ENCODE measurements at regions not wholly inside any gene's neighbourhood (a gene's known extent, or its start where the extent isn't known, plus 50 kb on each side); places are given as distances from the start of the nearest gene placed in this dataset.
"Not testable (repeated sequence)": the region's sequence is repeated elsewhere in the genome, so short reads cannot be mapped to it uniquely, and the experiment has no call there.

DNA sequence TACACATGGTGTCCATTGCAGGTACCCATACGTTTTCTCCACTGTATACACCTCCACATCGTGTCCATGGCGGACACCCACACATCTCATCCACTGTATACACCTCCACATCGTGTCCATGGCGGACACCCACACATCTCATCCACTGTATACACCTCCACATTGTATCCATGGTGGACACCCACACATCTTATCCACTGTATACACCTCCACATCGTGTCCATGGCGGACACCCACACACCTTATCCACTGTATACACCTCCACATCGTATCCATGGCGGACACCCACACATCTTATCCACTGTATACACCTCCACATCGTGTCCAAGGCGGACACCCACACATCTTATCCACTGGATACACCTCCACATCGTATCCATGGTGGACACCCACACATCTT lies 50.4 kb upstream of the TTC34 start:
- not testable (repeated sequence) for DNase-seq

DNA sequence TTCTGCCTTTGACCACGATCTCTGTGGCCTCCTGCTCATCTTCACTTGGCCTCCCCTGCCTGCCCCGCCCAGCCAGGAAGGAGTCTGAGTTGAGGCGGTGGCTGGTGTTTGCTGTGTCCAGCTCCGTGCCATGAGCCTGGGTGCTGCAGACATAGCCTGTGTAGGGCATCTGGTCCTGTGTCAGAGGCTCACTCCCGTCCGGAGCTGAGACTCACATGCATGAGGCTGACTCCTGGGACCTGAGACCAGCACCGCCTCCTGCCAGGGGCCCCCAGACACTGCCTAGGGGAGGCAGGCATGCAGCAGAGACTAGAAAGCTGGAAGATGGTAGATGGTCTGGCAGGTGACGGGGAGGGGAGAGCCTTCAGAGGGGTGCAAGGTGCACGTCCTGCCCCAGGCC lies 52.2 kb upstream of the TTC34 start:
- no peak for DNase-seq

DNA sequence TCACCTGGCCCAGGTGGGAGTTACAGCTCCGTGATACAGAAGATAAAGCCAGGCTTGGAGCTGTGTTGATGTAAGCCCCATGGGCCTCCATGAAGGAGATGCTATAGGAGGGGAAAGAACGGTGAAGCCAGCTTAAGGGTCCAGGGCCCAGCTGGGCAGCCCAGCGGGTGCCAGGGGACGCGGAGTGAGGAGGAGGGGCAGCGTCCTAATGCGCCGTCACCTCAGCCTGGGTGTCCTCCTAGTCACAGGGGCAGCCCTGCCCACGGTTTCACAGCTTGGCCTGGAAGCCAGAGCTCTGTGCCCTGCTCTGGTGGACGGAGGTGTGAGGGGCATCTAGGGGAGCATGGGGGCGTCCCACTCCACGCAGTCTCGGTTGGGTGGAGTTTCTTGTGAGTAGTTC lies 52.7 kb upstream of the TTC34 start:
- no peak for DNase-seq

DNA sequence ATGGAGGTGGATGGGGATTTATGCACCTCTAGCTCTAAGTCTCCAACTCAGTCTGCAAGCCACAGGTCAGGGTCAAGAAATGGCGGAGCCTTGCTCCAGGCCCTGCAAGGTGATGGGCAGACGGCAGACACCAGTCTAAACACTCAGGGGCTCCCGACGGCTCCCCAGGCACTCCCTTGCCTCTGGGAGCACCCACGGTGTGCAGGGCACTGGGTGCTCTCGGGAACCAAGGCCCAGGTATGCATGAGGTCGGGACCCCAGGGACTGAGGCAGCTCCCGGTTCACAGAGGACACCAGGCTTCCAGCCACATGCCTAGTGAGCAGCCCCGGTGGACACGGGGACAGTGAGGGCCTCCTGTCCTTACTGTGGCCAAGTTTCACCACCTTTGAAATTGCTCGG lies 53.1 kb upstream of the TTC34 start:
- no peak for DNase-seq

DNA sequence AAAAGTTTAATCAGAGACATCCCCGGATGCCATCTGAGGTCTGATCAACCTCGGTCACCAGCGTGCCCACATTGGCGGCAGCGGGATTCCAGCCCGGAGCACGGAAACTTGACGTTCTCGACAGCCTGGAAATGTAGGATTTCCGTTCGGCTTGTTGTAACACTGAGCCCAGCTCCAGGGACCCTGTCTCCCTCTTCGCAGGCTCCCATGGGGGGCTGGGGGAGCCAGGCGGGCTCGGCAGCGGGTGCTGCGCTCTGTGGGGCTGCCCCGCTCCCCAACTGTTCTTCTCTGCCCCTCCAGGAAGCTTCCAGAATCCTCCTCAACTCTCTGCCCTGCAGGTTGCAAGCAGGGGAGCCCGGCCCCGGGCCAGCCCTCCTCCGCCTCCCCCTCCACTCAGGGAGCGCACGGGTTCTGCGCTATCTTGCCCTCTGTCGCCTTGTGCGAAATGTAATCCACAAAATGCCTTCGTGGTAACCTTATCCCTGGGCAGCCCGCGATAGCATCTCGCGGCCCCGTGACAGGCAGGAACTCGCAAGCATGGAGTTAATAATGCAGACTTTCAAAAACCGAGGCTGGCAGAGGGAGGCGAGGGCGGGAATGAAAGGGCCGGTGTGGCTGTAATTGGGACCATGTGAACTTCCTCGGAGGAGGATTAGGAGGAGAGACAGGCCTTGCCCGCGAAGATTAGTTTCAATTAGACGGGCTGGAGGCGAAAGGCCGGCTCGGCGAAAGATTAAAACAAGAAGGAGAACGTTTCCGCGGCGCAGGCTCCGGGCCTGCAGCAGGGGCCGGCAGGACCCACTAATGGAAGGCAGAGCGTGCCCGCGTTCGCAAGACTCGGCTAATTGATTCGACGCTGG lies 53.9 kb upstream of the TTC34 start:
- no peak for DNase-seq

DNA sequence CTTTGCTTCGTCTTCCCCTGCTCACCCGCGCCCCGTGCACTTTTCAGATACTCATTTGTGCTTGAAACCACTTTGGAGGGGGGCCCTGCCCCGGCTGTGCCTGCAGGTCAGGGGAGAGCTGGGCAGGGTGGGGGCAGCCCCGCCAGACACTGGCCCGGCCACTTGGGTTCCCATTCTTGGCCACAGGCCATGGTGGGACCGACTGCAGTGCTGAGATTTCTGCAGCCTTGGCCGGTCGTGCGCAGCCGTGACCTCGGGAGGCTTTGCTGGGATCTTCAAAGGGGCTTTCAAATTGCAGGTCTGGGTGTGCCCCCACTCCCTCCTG lies 54.5 kb upstream of the TTC34 start:
- no peak for DNase-seq

DNA sequence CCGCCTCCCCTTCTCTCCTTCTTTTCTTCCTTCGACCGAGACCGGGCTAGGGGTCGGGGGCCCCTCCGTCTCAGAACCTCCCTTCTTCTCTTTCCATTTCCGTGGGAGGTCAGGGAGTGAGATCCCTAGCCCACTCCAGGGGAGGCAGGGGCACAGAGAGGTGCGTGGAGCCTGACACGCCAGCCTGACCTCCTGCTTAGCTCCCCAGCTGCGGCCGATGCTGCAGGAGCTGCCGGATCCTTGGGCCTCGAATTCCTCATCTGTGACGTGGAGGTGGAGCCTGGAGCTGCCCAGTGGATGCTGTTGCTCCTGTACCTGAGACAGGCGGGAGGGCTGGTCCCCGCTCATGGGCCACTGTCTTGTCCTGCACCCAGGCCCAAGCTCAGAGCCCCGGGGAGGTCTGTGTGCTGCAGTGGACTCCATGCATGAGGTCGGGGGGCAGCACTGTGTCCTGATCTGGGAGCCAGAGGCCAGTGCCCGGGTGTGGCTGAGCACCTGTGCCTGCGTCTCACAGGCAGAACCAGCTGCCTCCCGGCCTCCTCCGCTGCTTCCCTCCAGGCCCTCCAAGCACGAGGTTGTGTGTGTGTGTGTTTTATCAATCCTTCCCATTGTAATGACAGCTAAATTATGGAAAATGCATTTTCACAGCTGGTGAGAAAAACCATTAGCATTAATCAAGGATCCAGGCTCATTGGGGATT lies 55.3 kb upstream of the TTC34 start:
- DNase-seq: no peak

DNA sequence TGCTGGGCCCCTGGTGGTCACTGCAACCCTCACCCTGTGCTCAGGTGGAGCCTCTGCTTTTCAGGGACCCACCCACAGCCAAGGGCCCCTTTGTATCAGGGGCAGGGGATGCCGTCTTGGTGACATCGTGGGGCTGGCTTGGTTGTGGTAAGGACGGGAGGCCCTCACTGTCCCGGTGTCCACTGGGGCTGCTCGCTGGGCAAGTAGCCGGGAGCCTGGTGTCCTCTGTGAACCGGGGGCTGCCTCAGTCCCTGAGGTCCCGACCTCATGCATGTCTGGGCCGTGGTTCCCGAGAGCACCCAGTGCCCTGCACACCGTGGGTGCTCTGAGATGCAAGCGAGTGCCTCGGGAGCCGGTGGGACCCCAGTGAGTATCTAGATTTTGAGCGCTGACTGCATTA lies 56.0 kb upstream of the TTC34 start:
- no peak for DNase-seq

DNA sequence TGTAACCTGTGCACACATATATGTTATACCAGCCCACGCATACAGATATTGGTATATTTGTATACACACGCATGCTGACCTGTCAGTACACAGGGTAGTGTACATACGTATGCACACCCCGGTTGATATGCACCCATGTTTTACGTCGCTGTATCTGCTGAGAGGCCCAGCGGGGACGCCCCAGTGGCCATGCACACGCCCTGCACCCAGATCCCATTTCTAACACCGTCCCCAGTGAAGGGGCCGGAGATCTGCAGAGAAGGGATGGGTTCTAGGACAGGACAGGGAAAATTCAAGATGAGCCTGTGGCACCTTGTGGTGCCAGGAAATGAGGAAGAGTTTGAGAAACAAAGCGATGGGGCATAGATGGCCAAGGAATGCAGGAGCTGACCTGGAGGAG lies 57.2 kb upstream of the TTC34 start:
- no peak for DNase-seq

DNA sequence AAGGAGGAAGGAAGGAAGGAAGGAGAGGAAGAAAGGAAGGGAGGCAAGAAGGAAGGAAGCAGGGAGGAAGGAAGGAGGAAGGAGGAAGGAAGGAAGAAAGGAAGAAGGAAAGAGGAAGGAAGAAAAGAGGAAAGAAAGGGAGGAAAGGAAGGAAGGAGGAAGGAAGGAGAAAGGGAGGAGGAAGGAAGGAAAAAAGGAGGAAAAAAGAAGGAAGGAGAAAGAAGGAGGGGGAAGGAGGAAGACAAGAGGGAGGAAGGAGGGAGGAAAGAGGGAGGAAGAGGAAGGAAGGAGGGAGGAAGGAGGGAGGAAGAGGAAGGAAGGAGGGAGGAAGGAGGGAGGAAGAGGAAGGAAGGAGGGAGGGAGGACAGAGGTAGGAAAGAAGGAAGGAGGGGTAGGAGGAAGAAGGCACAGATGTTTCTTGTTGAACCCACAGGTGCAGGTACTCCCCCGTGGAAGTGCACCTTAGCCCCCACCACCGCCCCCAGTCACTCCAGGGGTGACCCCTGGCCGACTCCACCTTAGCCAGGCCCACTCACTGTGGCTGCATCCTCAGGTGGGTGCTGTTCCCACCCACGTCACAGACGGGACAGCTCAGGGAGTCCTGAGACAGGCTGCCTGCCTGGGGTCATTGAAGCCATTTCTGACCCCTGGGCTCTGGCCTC lies 57.9 kb upstream of the TTC34 start:
- no peak for DNase-seq

DNA sequence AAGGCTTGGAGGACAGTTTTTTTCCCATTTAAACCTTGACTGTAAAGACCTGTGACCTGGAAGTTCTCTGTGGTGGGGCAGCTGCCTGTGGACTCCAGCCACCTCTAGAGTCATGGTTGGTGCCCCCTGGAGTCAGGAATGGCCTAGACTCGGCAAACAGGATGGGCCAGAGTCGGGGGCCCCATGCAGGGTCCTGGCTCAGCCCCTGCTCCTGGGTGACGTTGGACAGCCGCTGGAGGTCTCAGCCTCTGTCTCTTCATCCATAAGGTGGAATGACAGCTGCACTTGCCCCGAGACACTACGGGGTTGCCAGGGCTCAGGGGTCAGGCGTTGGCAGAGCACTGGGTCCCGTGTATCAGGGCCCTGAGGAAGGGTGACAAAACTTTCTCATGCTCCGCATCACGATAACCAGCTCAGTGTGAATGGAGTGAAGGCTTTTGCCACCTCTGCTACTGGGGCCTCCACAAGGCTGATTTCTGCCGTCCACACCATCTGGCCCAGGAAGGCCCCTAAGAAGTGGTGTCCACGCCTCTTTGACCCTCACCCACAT lies 58.5 kb upstream of the TTC34 start:
- DNase-seq: no peak

DNA sequence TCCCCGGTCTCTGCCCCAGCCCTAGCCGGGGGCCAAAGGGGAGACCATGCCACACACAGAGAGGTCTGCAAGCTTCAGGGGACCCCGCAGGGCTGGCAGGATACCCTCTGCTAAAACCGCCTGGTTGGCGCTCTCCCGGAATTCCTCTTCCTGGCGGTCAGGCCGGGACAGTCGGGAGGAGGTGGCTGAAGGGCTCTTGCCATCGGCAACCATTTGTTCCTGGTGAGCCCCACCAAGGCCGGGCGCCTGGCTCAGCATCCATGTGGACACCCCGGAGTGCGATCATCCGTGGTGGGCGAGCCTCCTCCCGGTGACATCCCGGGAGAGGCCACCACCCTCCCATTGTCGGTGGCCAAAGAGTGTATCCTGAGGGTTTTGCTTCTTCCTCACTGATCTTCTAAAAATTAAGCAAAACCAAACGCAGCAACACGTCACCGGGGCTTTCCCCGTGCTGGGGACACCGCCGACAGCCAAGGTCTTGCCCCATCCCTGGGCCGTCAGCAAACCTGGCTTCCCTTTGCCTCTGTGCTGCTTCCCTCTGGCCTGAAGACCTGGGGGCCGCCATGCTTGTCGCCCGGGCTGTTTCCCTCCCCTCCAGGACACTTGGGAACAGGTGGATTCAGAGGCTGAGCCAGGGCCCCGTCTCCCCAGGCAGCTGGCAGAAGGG lies 59.1 kb upstream of the TTC34 start:
- DNase-seq: no peak

DNA sequence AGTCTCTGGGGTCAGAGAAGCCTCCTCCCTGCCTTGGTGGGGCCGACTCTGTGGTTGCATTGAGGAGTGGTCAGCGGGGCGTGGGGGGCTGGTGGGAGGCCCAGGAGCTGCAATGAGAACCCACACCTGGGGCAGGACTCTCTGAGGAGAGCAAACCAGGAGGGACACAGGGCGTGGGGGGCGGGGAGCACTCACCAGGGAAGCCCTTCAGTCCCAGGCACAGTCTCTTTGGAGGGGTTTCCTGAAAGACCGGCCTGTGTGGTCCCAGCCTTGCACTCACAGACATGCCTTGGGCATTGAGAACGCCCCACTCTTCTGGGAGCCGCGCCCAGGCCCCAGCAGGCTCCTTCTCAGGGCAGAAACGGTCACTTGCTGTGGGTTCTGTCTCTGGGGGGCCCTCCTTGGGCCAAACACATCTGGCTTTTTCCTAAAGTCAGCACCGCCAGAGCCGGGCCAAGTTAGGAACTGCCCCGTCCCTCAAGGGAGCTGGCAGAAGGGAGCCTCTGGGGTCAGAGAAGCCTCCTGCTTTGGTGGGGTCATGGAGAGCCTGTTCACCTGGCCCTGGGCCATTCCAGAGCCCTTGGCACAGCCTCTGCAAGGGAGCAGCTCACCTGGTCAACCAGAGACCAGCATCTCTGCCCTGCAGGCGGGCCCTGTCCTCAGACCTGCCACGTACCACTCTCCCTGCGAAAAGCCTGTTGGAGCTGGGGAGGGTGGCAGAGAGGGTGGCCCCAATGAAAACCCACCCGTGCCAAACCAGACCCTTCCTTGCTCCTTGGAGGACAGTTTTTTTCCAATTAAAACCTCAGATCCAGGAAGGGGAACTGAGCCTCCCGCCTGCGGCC lies 59.9 kb upstream of the TTC34 start:
- DNase-seq: no peak

DNA sequence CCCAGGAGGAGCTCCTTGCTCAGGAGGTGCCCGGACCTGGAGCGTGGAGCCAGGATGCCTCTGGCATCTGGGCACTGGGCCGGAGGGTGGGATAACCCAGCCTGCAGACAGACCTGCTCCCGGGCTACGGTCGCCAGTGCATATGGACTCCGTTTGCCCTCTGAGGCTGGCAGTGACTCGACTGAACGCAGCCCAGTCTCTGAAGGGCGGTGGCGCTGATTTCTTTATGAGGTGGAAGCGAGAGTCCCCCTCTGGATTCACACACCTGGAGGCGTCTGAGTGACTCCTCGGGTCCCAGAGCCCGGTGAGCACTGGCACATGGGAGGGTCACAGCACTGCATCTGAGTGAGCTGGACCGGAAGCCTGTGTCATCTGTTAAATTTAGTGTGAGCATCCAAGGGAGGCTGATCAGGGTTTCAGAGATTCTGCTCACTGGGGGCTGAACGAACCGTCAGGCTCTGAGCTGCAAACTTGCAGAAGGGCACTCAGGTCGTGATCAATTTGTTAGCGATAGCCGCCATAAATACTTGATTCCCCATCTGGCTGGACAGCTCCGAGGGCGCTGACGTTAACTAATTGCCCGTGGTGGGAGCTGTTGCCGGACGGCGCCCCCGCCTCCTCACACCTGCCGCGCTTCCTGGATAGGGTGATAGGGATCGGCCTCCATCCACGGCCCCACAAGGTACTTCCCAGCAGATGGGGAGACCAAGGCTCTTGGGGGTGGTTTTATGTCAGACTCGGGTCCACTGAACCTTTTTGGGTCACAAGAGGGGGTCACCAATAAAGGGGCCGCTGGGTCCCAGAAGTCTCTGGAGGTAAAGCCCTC lies 60.7 kb upstream of the TTC34 start:
- DNase-seq: no peak

DNA sequence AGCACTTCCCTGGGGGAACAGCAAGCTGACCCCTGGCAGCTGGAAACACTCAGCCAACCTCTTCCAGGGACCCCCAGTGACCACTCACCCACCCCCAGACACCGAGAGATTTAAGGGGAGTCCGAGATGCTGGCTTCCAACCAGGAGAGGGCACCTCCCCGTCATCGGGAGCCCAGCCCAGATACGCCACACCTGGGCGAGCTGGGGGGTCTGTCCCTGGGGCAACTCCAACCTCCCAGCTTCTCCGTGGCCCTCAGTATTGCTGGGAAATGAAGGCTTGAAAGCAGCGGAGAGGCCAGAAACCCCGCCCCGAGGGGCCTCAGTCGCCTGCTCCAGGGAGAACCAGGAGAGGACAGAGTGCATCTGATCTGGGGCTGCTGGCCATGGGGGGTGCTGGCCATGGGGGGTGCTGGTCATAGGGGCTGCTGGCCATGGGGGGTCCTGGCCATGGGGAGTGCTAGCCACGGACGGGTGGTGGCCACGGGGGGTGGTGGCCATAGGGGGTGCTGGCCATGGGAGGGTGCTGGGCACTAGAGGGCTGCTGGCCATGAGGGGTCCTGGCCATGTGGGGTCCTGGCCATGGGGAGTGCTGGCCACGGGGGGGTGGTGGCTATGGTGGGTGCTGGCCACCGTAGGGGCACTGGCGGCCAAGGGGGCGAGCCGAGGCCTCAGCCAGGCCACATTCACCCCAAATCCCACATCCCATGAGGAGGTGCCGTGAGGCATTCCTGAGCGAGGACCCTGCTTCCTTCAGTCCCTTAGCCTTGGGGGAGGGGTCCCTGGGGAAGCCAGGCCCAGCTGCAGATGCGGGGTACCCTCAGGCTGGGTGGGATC lies 61.5 kb upstream of the TTC34 start:
- DNase-seq: no peak

DNA sequence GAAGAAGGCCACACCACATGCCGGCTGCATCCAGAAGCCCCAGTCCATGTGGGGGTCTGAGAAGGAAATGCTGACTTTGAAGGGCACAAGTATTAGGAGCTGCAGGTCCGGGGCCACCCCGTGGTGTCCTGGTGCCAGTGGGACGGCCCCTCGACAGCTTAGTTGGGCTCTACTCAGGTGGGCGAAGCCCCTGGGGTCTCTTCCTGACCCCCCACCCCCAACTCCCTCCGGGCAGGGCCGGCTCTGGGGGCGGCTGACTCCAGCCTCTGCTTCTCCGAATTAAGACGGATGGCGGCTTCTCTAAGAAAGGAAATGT lies 62.1 kb upstream of the TTC34 start:
- DNase-seq: no peak

DNA sequence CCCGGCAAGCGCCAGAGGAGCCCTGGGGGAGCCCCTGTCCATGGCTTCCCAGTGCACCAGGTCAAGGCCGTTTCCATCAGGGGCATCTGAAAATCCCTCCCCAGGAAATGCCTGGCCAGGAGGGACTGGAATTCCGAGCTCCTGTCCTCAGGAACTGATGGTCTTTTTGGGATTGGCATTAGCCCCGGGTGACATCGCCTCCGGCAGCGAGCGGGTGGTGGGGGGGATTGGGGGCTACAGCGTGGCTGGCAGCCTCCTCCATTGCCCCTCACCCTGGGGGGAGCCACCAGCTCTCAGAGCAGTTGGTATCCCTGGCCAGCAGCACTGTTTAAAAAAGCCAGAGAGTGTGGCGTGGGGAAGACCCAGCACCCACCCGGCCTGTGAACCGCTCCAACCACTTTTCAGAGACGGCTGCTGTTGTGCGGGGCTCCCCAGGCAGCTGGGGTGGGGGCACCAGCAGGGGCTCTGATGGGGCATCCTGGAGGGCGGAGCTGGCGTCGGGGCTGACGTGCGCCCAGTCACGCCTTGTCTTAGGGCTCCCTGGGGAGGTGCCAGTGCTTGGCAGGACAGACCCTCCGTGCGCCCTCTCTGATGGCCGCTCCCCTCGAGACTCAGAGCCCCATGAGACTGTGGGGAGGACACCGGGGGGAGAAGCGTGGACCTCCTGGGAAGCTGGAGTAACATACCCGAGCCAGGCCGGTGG lies 62.9 kb upstream of the TTC34 start:
- no peak for DNase-seq

DNA sequence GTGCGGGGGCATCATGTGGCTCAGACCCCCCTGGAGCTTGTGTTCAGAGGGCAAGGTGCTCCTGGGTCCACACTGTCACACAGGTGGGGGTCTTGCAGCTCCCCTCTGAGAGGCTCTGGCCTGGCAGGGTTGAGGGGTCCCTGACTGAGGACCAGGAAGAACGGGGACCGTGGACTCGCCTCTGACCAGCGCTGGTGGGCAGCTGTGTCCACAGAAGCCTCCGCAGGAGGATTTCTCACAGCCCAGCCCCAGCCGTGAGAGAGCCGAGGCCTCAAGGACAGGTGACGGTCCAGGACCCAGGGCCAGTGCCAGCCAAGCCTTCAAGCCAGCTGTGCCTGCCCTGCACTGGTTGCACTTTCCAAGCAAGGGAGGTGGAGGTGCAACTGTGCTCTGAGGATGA lies 63.5 kb upstream of the TTC34 start:
- no peak for DNase-seq

DNA sequence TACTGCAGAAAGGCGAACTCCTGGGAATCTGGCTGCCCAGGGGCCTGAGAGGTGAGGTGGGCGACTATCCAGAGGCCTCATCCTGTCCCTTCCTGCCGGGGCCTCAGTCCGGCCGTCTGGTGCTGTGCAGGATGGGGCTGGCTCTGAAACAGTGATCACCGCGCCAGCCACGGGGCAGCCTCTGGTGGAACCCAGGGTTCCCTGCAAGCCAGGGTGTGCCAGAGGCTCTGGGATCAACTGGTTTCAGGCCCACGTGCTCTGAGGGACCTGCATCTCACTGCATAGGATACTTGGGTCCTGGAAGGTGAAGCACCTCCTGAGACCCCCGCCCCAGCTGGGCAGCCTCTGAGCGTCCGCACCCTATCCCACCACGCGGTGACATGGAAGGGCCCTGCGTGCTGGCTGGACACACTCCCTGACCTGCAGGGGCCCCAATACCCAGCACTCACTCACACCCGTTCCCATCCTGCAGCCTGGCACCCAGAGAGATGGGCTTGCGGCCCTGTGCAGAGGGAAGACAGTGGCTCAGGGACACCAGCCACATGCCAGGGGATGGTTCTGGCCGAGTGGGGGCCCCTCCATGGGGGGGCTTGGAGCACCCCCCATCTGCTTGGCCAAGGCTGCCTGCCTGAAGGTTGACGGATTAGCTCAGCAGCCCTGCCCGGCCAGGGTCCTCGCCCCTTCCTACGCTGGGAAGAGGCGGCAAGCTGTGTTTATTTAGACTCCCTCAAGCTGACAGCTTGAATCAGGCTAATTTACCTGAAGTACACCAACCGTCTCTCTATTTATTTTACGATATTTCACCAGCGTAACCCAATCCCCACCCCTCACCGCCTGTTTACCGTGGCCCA lies 64.3 kb upstream of the TTC34 start:
- peak; percentile 90 for DNase-seq
